ENCODE measurements at regions not wholly inside any gene's neighbourhood (a gene's known extent, or its start where the extent isn't known, plus 50 kb on each side); places are given as distances from the start of the nearest gene placed in this dataset.

GRCh38 chr10:8800426-8800825, 745.9 kb downstream of the GATA3 start:
- H3K4me3 ChIP-seq: no peak overlapping the region
- H3K4me1 ChIP-seq: no peaks in the 10 kb centered on the region
- DNase-seq (ENCODE audit: low read depth in 1 of 2, low spot score in 1 of 2) (no peak), ATAC-seq (no peak), FAIRE-seq (no peak)
- no peaks in the 10 kb centered on the region for H3K9me3 ChIP-seq
- 75% methylated on average over 4 of the region's 4 CpGs for WGBS (ENCODE audit: missing lambda C conversion rate)
- CTCF ChIA-PET: no interaction called here
- H3K4me2 ChIP-seq: no peak overlapping the region
- H3K27ac ChIP-seq: no peak overlapping the region
- TF ChIP-seq JUN (IDR thresholded peaks at IDR 0.05): no peak
- peak; percentile 44 for TF ChIP-seq MAFK (IDR thresholded peaks at IDR 0.05; ENCODE audit: partially characterized antibody)
- TF ChIP-seq CTCF (IDR thresholded peaks at IDR 0.05): no peak
- TF ChIP-seq ZNF302 (CRISPR knock-in tag; IDR thresholded peaks at IDR 0.05): no peak
- POLR2A ChIA-PET: no interaction called here

- FAIRE-seq (no peak), DNase-seq (ENCODE audit: low read depth in 1 of 2, low spot score in 1 of 2) (no peak), ATAC-seq (no peak)
- ChIA-PET POLR2A (no interaction called here), CTCF (no interaction called here)
- H3K9me3 ChIP-seq: no peaks in the 10 kb centered on the region
- H3K4me3 ChIP-seq: no peak overlapping the region
- H3K4me1 ChIP-seq: no peaks in the 10 kb centered on the region
- TF ChIP-seq ZC3H11A (IDR thresholded peaks at IDR 0.05): no peak
- TF ChIP-seq PBX3 (IDR thresholded peaks at IDR 0.05): no peak
- no peak for TF ChIP-seq RAD21 (conservative IDR thresholded peaks at IDR 0.05 in 1 of 2, IDR thresholded peaks at IDR 0.05 in 1 of 2)
- TF ChIP-seq CEBPB (IDR thresholded peaks at IDR 0.05): no peak
- WGBS (ENCODE audit: missing lambda C conversion rate): 30% methylated on average over 3 of the region's 3 CpGs
- H3K27ac ChIP-seq: no peak overlapping the region
- H3K4me2 ChIP-seq: no peak overlapping the region
These were observed 749.5 kb downstream of the GATA3 start for GRCh38 chr10:8803992-8804391.

- no peak for FAIRE-seq
- POLR2A ChIA-PET: no interaction called here
- TF ChIP-seq CEBPB (IDR thresholded peaks at IDR 0.05) (no peak), EP300 (IDR thresholded peaks at IDR 0.05) (no peak), ZSCAN20 (CRISPR knock-in tag; IDR thresholded peaks at IDR 0.05) (no peak), E2F6 (IDR thresholded peaks at IDR 0.05; ENCODE audit: borderline replicate concordance, low read depth) (no peak), NFE2L2 (conservative IDR thresholded peaks at IDR 0.05; ENCODE audit: low read length) (no peak), CBX2 (IDR thresholded peaks at IDR 0.05; ENCODE audit: borderline replicate concordance, low read depth) (no peak), CHD2 (IDR thresholded peaks at IDR 0.05; ENCODE audit: low read length, partially characterized antibody) (no peak), ELK1 (IDR thresholded peaks at IDR 0.05; ENCODE audit: low read depth, low read length) (no peak)
These were observed 756.2 kb downstream of the GATA3 start for GRCh38 chr10:8810677-8811076.

GRCh38 chr10:8811201-8811600, 756.7 kb downstream of the GATA3 start:
- WGBS (ENCODE audit: missing lambda C conversion rate): 11% methylated on average over 1 of the region's 1 CpG
- Histone ChIP-seq H3K9me3 (peaks cover 12% of the 10 kb centered on the region; the same call in 1 of the 3 replicates), H3K4me3 (no peak overlapping the region), H3K4me2 (no peak overlapping the region), H3K4me1 (no peaks in the 10 kb centered on the region), H3K27ac (no peak overlapping the region)
- ATAC-seq (no peak), DNase-seq (ENCODE audit: low read depth in 1 of 2, low spot score in 1 of 2) (no peak), FAIRE-seq (no peak)
- CTCF ChIA-PET: no interaction called here
- POLR2A ChIA-PET: no interaction called here
- TF ChIP-seq ELK1 (IDR thresholded peaks at IDR 0.05; ENCODE audit: low read depth, low read length): no peak
- no peak for TF ChIP-seq FOXS1 (CRISPR knock-in tag; IDR thresholded peaks at IDR 0.05)
- no peak for TF ChIP-seq ZNF302 (CRISPR knock-in tag; IDR thresholded peaks at IDR 0.05)
- TF ChIP-seq HMGXB4 (CRISPR knock-in tag; IDR thresholded peaks at IDR 0.05; ENCODE audit: borderline replicate concordance): no peak
- TF ChIP-seq TFCP2L1 (CRISPR knock-in tag; IDR thresholded peaks at IDR 0.05): no peak
- no peak for TF ChIP-seq RARB (CRISPR knock-in tag; IDR thresholded peaks at IDR 0.05)
- no peak for TF ChIP-seq NFE2L2 (conservative IDR thresholded peaks at IDR 0.05; ENCODE audit: low read length)

More at GRCh38 chr10:8810677-8811076, 756.2 kb downstream of the GATA3 start:
- CTCF ChIA-PET: no interaction called here
- no peaks in the 10 kb centered on the region for H3K4me1 ChIP-seq
- ATAC-seq (no peak), DNase-seq (ENCODE audit: low read depth in 1 of 2, low spot score in 1 of 2) (no peak)
- H3K4me3 ChIP-seq: no peak overlapping the region
- H3K4me2 ChIP-seq: no peak overlapping the region
- H3K9me3 ChIP-seq: peaks cover 12% of the 10 kb centered on the region; the same call in 1 of the 3 replicates
- H3K27ac ChIP-seq: no peak overlapping the region
